PC-3 (cell line): ENCODE measurements at regions not wholly inside any gene's neighbourhood (a gene's known extent, or its start where the extent isn't known, plus 50 kb on each side); places are given as distances from the start of the nearest gene placed in this dataset.
"Not testable (repeated sequence)": the region's sequence is repeated elsewhere in the genome, so short reads cannot be mapped to it uniquely, and the experiment has no call there.

ENCODE experiments used
- EZH2 ChIP-seq: fragments of 300-600 bp; sonication (generic); IDR thresholded peaks from one replicate; pipeline ENCODE4 v1.6.1; 2017; ENCODE audit warnings: antibody characterized with exemption, mild to moderate bottlenecking, low read length; ENCODE audit not compliant: unreplicated experiment
- EZH2phosphoT487 ChIP-seq: fragments of 300-600 bp; sonication (generic); IDR thresholded peaks from 2 replicates; pipeline ENCODE4 v1.6.1; 2018; ENCODE audit warnings: mild to moderate bottlenecking, antibody characterized with exemption, low read length, borderline replicate concordance
- TF ChIP-seq, protein P1 (sequence below): fragments of 300-600 bp; sonication (generic); conservative IDR thresholded peaks from 2 replicates; pipeline ENCODE4 v1.5.1; 2017; ENCODE audit warnings: antibody characterized with exemption, low read depth, mild to moderate bottlenecking, low read length

DNA sequence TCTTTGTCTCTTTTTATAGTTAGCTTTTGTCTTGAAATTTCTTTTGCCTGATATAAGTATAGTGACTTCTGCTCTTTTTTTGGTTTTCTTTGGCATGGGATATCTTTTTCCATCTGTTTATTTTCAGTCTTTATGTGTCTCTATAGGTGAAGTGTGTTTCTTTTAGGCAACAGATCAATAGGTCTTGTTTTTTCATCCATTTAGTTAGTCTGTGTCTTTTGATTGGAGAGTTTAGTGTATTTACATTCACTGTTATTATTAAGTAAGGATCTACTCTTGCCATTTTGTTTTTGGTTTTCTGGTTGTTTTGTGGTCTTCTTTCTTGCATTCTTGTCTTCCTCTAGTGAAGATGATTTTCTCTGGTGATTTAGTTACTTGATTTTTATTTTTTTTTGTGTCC is 190.2 kb downstream of the CCDC74A start:
- TF ChIP-seq, protein P1, sequence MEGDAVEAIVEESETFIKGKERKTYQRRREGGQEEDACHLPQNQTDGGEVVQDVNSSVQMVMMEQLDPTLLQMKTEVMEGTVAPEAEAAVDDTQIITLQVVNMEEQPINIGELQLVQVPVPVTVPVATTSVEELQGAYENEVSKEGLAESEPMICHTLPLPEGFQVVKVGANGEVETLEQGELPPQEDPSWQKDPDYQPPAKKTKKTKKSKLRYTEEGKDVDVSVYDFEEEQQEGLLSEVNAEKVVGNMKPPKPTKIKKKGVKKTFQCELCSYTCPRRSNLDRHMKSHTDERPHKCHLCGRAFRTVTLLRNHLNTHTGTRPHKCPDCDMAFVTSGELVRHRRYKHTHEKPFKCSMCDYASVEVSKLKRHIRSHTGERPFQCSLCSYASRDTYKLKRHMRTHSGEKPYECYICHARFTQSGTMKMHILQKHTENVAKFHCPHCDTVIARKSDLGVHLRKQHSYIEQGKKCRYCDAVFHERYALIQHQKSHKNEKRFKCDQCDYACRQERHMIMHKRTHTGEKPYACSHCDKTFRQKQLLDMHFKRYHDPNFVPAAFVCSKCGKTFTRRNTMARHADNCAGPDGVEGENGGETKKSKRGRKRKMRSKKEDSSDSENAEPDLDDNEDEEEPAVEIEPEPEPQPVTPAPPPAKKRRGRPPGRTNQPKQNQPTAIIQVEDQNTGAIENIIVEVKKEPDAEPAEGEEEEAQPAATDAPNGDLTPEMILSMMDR: not testable (repeated sequence)
- not testable (repeated sequence) for TF ChIP-seq EZH2, EZH2phosphoT487
